ENCODE measurements at regions not wholly inside any gene's neighbourhood (a gene's known extent, or its start where the extent isn't known, plus 50 kb on each side); places are given as distances from the start of the nearest gene placed in this dataset.

GRCh38 chr6:99789767-99790166 is 183.1 kb downstream of the PRDM13 start:
- Histone ChIP-seq H3K9ac (replicated peaks in 1 of 4; ENCODE audit: extremely low read depth in 1 of 4, low read depth in 3 of 4, low read length in 3 of 4) (no peak overlapping the region), H3K4me3 (ENCODE audit: extremely low read depth in 1 of 4, insufficient read depth in 2 of 4, low read depth in 3 of 4, low read length in 4 of 4) (no peak overlapping the region), H3K14ac (ENCODE audit: insufficient read length) (no peak overlapping the region), H2BK12ac (ENCODE audit: low read depth, low read length) (no peak overlapping the region), H3K9me3 (ENCODE audit: insufficient read depth in 2 of 2, low read depth in 1 of 2, low read length in 1 of 2) (no peaks in the 10 kb centered on the region), H3K27ac (ENCODE audit: low read depth, low read length) (no peak overlapping the region), H3K4me1 (replicated peaks in 1 of 4; ENCODE audit: control insufficient read depth in 3 of 4, insufficient read depth in 4 of 4, low read length in 3 of 4) (no peaks in the 10 kb centered on the region), H3K36me3 (ENCODE audit: control insufficient read depth in 2 of 4, insufficient read depth in 4 of 4, low read length in 3 of 4) (no peaks in the 10 kb centered on the region), H3K79me1 (ENCODE audit: low read depth, low read length) (no peaks in the 10 kb centered on the region), H2AFZ (ENCODE audit: low read length) (no peak overlapping the region), H2BK5ac (ENCODE audit: low read depth, low read length) (no peak overlapping the region), H4K91ac (replicated peaks; ENCODE audit: insufficient read length, low read length) (no peak overlapping the region), H2BK20ac (ENCODE audit: low read length) (no peak overlapping the region), H3K23ac (ENCODE audit: insufficient read length) (no peak overlapping the region), H4K8ac (ENCODE audit: extremely low read depth, insufficient read depth, low read length) (no peak overlapping the region), H2BK15ac (ENCODE audit: low read length) (no peak overlapping the region), H2BK120ac (replicated peaks; ENCODE audit: low read depth, low read length) (no peak overlapping the region), H4K5ac (ENCODE audit: insufficient read length, low read depth, low read length) (no peak overlapping the region), H4K20me1 (replicated peaks in 1 of 2; ENCODE audit: control insufficient read depth in 1 of 2, insufficient read depth in 2 of 2, low read length in 2 of 2) (no peaks in the 10 kb centered on the region), H3K4me2 (ENCODE audit: insufficient read depth in 1 of 2, low read depth in 2 of 2, low read length in 2 of 2) (no peak overlapping the region), H3K27me3 (replicated peaks in 1 of 4; ENCODE audit: control insufficient read depth in 3 of 4, extremely low read depth in 1 of 4, insufficient read depth in 3 of 4, low read length in 3 of 4) (peaks cover 0 to 2% (median 0%) of the 10 kb centered on the region in 4 experiments; a peak in 1 of 7 replicates), H3K79me2 (ENCODE audit: control insufficient read depth in 1 of 2, insufficient read depth in 2 of 2, low read length in 2 of 2) (no peaks in the 10 kb centered on the region), H3K4ac (replicated peaks; ENCODE audit: insufficient read length, low read depth, low read length) (no peak overlapping the region), H3K18ac (ENCODE audit: extremely low read depth, low read length) (no peak overlapping the region), H3K23me2 (ENCODE audit: low read depth, low read length) (no peaks in the 10 kb centered on the region), H3K56ac (replicated peaks; ENCODE audit: insufficient read length, low read depth, low read length) (no peak overlapping the region), H2AK5ac (ENCODE audit: low read depth, low read length) (no peak overlapping the region)
- 92% methylated on average over 1 of the region's 1 CpG; no CpG with 5 or more reads in 1 of the 2 experiments for WGBS, 2 experiments (ENCODE audit: extremely low coverage in 1 of 2, insufficient coverage in 1 of 2, insufficient read length in 1 of 2, insufficient replicate concordance in 2 of 2, low coverage in 1 of 2, low lambda C conversion rate in 2 of 2, missing lambda C conversion rate in 1 of 2)
- TF ChIP-seq POLR2A (IDR thresholded peaks at IDR 0.05; ENCODE audit: control extremely low read depth in 1 of 2, low read depth in 2 of 2, low read length in 2 of 2) (no peak), BCL11A (IDR thresholded peaks at IDR 0.05; ENCODE audit: low read depth in 2 of 2, low read length in 2 of 2) (no peak), CHD2 (IDR thresholded peaks at IDR 0.05; ENCODE audit: low read length) (no peak), POU5F1 (IDR thresholded peaks at IDR 0.05; ENCODE audit: low read depth, low read length) (no peak), TAF7 (optimal IDR thresholded peaks at IDR 0.05; ENCODE audit: borderline replicate concordance, low read depth, low read length) (no peak), PHF8 (conservative IDR thresholded peaks at IDR 0.05; ENCODE audit: low read depth, low read length) (no peak), MAFK (IDR thresholded peaks at IDR 0.05; ENCODE audit: low read depth, low read length) (no peak), KDM4A (IDR thresholded peaks at IDR 0.05; ENCODE audit: low read depth, low read length, severe bottlenecking) (no peak)
- DNase-seq (ENCODE audit: low read depth in 1 of 2, low spot score in 2 of 2) (no peak), FAIRE-seq (no peak)
- ChIA-PET POLR2A (ENCODE audit: partially characterized antibody) (no interaction called here), CTCF (ENCODE audit: partially characterized antibody) (interaction anchor here (0.9 kb wide), 1 partner anchor 58 kb away, joined by 3 read pairs; no protein-coding TSS in a partner anchor)

Measured in H1 (cell line).